Keratinocyte (primary cell): ENCODE measurements at regions not wholly inside any gene's neighbourhood (a gene's known extent, or its start where the extent isn't known, plus 50 kb on each side); places are given as distances from the start of the nearest gene placed in this dataset.

Experiments
- DNase-seq: peaks from one replicate; pipeline ENCODE4 v3.0.0-alpha.2; 2011; ENCODE audit warnings: low read depth, missing footprints, low spot score
- FAIRE-seq: peaks from 2 replicates; lab custom pipeline; 2011; peaks lifted over from hg19 to GRCh38; lab: Jason Lieb, UNC
- H2AFZ ChIP-seq: 2 replicates; pipeline ENCODE4 v1.6.0; 2012; ENCODE audit warnings: low read length, control low read depth, inconsistent platforms; ENCODE audit not compliant: control insufficient read depth
- H3K27ac ChIP-seq: 2 replicates; pipeline ENCODE4 v1.5.1; 2011; ENCODE audit warnings: low read length; ENCODE audit not compliant: control insufficient read depth, insufficient read depth
- H3K27me3 ChIP-seq: 3 replicates; pipeline ENCODE4 v1.6.0; 2011; ENCODE audit warnings: low read length; ENCODE audit not compliant: control insufficient read depth, insufficient read depth; ENCODE audit errors: extremely low read depth
- H3K36me3 ChIP-seq, 2 experiments: 2 replicates in 1 of 2; 3 replicates in 1 of 2; pipeline ENCODE4 v1.5.1; 2011; ENCODE audit warnings: low read length in 2 of 2, mild to moderate bottlenecking in 1 of 2; ENCODE audit not compliant: control insufficient read depth in 2 of 2, insufficient read depth in 2 of 2; ENCODE audit errors: extremely low read depth in 1 of 2
- H3K4me1 ChIP-seq: 3 replicates; pipeline ENCODE4 v1.5.1; 2011; ENCODE audit warnings: low read length; ENCODE audit not compliant: control insufficient read depth, insufficient read depth; ENCODE audit errors: extremely low read depth
- H3K4me2 ChIP-seq: 3 replicates; pipeline ENCODE4 v1.6.0; 2011; ENCODE audit warnings: low read depth, low read length; ENCODE audit not compliant: control insufficient read depth, insufficient read depth; ENCODE audit errors: extremely low read depth
- H3K4me3 ChIP-seq, 3 experiments: fragments of 200-600 bp in 1 of 3; sonication (generic) in 1 of 3; 2 replicates in 2 of 3; 3 replicates in 1 of 3; pipeline ENCODE4 v1.5.1; 2011 to 2016; ENCODE audit warnings: low read length in 3 of 3, mild to moderate bottlenecking in 3 of 3, control low read depth in 2 of 3, inconsistent platforms in 1 of 3, low read depth in 1 of 3, mixed read lengths in 1 of 3, mixed run types in 1 of 3, moderate library complexity in 1 of 3; ENCODE audit not compliant: control insufficient read depth in 2 of 3, insufficient read depth in 2 of 3; ENCODE audit errors: extremely low read depth in 1 of 3
- H3K79me2 ChIP-seq: 2 replicates; pipeline ENCODE4 v1.6.0; 2012; ENCODE audit warnings: low read length; ENCODE audit not compliant: control insufficient read depth, insufficient read depth
- H3K9ac ChIP-seq: 3 replicates; pipeline ENCODE4 v1.6.0; 2011; ENCODE audit warnings: low read length; ENCODE audit not compliant: control insufficient read depth, insufficient read depth; ENCODE audit errors: extremely low read depth
- H3K9me1 ChIP-seq: 3 replicates; pipeline ENCODE4 v1.6.0; 2011; ENCODE audit warnings: low read length; ENCODE audit not compliant: control insufficient read depth, insufficient read depth; ENCODE audit errors: extremely low read depth
- H3K9me3 ChIP-seq: 2 replicates; pipeline ENCODE4 v1.5.1; 2012; ENCODE audit warnings: low read depth, low read length; ENCODE audit not compliant: control insufficient read depth
- H4K20me1 ChIP-seq: 3 replicates; pipeline ENCODE4 v1.6.0; 2011; ENCODE audit warnings: low read length; ENCODE audit not compliant: control insufficient read depth, insufficient read depth; ENCODE audit errors: extremely low read depth
- CTCF ChIP-seq, 3 experiments: IDR thresholded peaks in 1 of 3; conservative IDR thresholded peaks in 1 of 3; optimal IDR thresholded peaks in 1 of 3; 2 replicates in 2 of 3; 3 replicates in 1 of 3; pipeline versions ENCODE3 to v1.5.1; 2011; ENCODE audit warnings: low read length in 3 of 3, mild to moderate bottlenecking in 3 of 3, moderate library complexity in 2 of 3, control low read depth in 1 of 3, inconsistent platforms in 1 of 3; ENCODE audit not compliant: insufficient read depth in 2 of 3; ENCODE audit errors: extremely low read depth in 1 of 3
- EZH2 ChIP-seq: IDR thresholded peaks from one replicate; pipeline ENCODE4 v1.6.1; 2012; ENCODE audit warnings: inconsistent platforms, mild to moderate bottlenecking, low read length, moderate library complexity
- dilution Hi-C: fragments of 300-500 bp; cut with MboI; formaldehyde crosslinking; loops from one replicate; pipeline ENCODE4 v1.7.0; 2020; ENCODE audit warnings: low sequenced_read_pairs; ENCODE audit not compliant: extremely low pct_ligation_motif_present

GRCh38 chr1:79744746-79745145 is 738.2 kb upstream of the ADGRL4 start:
- Histone ChIP-seq H3K36me3 (no peaks in the 10 kb centered on the region), H3K27ac (no peak overlapping the region), H3K79me2 (no peaks in the 10 kb centered on the region), H3K4me2 (no peak overlapping the region), H3K9me3 (no peaks in the 10 kb centered on the region), H3K4me1 (no peaks in the 10 kb centered on the region), H3K9me1 (no peaks in the 10 kb centered on the region), H2AFZ (no peak overlapping the region), H3K9ac (no peak overlapping the region), H4K20me1 (no peaks in the 10 kb centered on the region), H3K27me3 (no peaks in the 10 kb centered on the region), H3K4me3 (no peak overlapping the region)
- FAIRE-seq = no peak
- TF ChIP-seq CTCF (optimal IDR thresholded peaks at IDR 0.05 in 1 of 3, IDR thresholded peaks at IDR 0.05 in 1 of 3, conservative IDR thresholded peaks at IDR 0.05 in 1 of 3; ENCODE audit: extremely low read depth in 1 of 3, insufficient read depth in 2 of 3, low read length in 3 of 3) (no peak), EZH2 (no peak)
- dilution Hi-C loops = no loop called here
- no peak for DNase-seq

GRCh38 chr1:79741720-79742421 is 735.3 kb upstream of the ADGRL4 start:
- H3K27ac ChIP-seq = no peak overlapping the region
- H2AFZ ChIP-seq = no peak overlapping the region
- TF ChIP-seq EZH2 (no peak), CTCF (optimal IDR thresholded peaks at IDR 0.05 in 1 of 3, IDR thresholded peaks at IDR 0.05 in 1 of 3, conservative IDR thresholded peaks at IDR 0.05 in 1 of 3; ENCODE audit: extremely low read depth in 1 of 3, insufficient read depth in 2 of 3, low read length in 3 of 3) (no peak)
- no peaks in the 10 kb centered on the region for H3K4me1 ChIP-seq
- no peaks in the 10 kb centered on the region for H3K36me3 ChIP-seq
- H3K4me3 ChIP-seq = no peak overlapping the region
- H3K9ac ChIP-seq = no peak overlapping the region
- H3K9me3 ChIP-seq = no peaks in the 10 kb centered on the region
- no peaks in the 10 kb centered on the region for H4K20me1 ChIP-seq
- no peaks in the 10 kb centered on the region for H3K27me3 ChIP-seq
- no peaks in the 10 kb centered on the region for H3K9me1 ChIP-seq
- FAIRE-seq = no peak
- H3K4me2 ChIP-seq = no peak overlapping the region
- dilution Hi-C loops = no loop called here
- no peaks in the 10 kb centered on the region for H3K79me2 ChIP-seq
- no peak for DNase-seq
